HG03066 (cell line): ENCODE measurements at regions not wholly inside any gene's neighbourhood (a gene's known extent, or its start where the extent isn't known, plus 50 kb on each side); places are given as distances from the start of the nearest gene placed in this dataset.
"Not testable (repeated sequence)": the region's sequence is repeated elsewhere in the genome, so short reads cannot be mapped to it uniquely, and the experiment has no call there.

Source experiments
- ATAC-seq: cut with Tn5 transposase; IDR thresholded peaks from one replicate; pipeline ENCODE4 v1.9.1; 2021; ENCODE audit warnings: low read depth; ENCODE audit not compliant: unreplicated experiment

DNA sequence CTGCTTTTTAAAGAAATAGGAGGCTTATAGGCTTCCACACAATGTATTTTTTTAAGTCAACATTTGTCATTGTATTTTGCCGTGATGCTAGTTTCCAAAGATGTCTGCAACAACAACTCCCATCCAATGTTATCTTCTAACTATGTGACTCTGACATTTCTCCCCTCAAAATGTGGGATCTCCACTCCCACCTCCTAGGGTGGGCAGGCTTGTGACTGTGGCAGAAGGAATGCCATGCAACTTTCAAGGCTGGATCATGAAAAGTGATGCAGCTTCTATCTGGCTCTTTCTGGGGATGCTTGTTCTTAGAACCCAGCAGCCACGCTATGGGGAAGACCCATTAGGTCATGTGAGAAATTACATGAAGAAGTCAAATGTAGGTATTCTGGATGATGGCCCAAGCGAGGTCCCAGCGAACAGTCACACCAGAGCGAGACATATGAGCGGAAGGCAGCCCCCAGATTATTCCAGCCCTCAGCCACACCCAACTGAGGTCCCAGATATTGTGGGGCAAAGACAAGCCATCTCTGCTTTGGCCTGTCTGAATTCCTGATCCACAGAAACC, 124.3 kb downstream of the BDH1 start:
- ATAC-seq: no peak

DNA sequence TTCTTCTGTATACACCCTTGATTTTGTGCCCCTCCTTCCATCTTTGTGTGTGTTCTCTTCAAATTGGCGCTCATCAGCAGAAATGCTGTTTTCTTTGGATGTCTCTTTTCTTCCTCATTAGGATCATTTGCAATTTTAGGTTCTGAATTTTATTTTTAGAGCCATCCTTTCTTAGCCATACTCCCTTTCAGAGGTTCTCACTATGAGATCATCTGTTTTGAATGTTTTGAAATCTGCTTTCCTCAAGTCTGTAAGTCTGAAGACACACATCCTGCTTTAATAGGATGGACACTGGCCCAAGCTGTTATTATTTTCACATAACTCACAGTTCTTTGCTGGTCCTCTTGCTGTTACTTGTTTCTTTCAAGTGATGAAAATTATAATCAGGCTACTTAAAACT, 124.8 kb downstream of the BDH1 start:
- ATAC-seq: no peak

DNA sequence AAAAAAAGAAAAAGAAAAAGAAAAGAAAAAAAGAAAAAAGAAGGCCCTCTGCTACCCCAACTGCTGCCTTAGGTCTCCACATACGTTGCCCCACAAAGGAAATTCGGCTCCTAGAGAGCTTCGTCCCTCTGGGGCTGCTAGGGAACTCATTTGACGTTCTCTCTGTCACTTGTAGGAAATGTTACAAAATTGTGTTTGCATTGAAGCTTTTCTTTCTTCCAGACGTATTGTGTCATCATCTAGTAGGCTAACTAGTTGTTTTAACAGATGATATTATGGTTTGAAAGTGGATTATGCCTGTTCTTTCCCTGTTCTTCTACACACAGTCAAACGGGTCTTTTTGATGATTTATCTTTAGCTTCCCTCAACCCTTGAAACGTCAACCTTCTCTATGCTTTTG, 125.3 kb downstream of the BDH1 start:
- no peak for ATAC-seq

DNA sequence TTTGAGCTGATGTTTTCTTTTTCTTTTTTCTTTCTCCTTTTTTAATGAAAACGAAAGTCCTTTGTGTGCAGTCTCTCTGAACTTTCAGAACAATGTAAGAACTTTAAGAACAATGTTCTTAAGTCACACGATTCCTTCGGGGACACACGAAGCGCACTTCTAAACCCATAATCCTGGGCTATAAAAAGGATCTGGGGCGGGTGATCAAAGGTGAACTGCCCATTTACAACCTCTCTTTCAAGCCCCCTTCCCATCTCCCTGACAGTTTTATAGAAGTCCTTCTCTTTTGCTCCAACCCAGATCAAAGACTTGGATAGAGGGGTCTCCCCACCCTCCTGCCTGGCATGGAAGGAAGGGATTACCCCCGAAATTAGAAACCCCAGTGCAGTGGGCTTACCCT, 126.8 kb downstream of the BDH1 start:
- no peak for ATAC-seq

DNA sequence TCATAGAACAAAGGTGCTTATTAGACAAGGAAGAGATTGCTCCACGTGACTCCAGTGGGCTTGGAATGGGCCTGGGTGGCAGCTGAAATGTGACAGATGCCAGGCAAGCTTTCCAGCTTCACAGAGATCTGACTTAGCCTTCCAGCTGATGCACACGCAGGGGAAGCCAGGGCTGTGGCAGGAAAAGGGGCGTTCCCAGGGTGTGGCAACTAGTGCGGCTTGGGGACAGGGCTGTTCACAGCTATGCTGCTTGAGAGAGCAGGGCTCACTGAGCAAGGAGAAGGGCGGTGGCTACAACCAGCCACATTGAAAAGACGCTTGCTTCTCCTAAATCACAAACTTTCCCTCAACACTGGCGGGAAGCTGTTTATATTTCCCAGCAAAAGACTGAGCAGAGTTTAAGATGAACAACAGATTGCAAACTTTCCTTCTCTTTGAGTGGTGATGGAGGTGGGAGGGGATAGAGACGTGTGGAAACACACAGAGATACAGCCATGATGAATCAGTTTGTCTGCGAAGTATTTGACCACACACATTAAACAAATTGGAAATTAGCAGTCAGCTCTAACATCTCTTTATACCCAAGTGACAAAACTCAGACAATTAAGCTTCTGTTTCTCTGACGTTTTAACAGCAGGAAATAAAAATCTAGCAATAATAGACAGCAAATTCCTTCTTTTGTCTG, 127.5 kb downstream of the BDH1 start:
- no peak for ATAC-seq

DNA sequence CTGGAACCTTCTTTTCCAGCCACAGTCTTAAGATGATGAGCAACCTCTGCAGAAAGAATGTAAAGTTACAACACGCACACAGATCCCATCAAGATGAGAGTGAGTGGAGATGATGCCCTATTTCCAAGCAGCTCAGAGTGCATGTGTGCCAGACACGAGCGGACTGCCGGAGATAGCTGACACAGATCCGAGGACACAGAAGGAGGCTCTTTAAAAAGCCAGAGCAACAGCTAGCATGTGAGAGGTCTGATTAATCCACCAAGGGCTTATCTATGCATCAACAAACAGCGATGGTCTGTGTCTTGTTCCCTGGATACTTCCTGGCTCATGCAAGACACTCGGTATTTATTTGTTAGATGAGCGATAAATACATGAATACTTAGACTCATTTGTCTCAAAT, 128.6 kb upstream of the DLG1 start:
- ATAC-seq: no peak

DNA sequence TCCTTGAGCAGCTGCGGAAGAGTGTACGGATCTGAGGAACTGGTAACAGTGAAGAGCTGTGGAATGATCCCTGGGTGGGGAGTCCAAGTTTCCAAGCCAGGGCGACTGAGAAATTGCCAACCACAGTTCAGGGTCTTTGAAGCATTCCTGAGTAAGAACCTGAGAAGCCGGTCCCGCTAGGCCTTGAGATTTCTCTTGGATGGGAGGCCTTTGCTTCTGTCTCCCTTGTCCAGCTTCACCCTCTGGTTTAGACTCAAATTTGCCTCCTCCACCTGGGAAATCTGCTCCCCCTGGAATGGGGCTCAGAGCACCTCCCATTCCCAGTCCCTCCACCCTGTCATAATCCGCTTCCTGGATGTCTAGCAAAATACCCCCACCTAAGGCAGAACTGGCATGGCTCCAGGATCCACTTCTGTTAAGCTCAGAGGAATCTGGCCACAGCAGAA, 127.7 kb upstream of the DLG1 start:
- ATAC-seq: no peak

DNA sequence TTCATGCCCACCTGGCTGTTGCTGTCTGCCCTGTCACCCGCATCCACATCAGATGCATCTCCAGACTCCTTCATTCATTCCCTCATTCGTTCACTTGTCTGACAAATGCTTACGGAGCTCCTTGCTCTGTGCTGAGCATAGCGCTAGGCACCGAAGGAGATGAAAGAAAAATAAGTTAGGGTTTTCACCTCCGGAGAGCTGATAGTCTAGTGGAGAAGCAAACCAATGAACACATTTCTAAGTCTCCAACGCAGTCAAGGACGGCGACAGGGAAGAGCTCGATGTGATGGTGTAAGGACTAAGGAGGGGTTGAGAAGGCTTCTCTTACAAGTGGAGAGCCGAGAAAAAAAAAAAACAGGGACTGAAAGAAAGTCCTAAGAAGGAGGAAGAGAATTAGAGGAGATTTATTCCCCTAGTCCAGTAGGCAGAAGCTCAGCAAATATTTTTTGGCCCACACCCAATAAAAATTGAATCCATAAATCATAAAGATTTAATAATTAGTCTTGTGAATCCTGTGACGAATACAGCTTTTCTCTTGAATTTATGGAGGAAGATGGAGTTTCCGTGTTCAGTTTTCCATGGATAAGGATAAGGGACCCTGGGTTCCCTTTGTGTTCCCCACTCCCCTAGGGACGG, 127.2 kb upstream of the DLG1 start:
- ATAC-seq: no peak

DNA sequence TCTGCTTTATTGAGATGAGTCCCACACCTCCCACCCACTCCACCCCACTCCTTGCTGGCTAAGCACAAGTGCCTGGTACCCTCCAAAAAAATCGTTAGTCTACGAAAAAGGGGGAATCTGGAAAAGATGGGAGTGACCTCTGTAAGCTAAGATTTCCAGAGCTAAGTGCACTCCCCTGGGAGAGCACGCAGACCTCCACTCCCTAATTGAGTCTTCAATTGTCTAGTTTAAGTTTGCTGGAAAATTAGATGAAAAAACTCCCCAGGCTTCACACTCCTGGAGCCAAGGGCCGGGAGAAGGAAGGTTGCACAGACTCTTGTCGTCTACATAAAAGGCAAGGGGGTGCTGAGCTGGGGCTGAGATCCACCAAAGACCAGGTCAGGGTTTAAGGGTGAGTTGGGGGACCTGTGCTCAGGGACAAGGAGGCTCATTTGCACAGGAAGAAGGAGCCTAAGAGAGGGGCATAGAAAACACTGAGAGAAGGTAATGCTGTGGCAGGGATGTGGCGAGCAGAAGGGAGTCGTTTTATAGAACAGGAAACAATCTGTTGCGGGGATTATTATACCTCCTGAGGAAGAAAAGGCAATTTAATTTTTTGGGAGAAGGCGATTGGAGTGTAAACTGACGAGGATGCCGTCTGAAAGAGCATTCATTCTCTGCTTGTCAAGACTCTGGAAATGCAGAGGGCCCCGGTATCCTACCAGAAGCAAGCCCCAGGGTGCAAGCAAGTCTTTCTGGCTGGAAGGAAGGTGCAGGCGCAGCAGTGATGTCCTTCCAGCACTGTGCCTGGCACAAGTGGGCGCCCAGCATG, 126.5 kb upstream of the DLG1 start:
- no peak for ATAC-seq

DNA sequence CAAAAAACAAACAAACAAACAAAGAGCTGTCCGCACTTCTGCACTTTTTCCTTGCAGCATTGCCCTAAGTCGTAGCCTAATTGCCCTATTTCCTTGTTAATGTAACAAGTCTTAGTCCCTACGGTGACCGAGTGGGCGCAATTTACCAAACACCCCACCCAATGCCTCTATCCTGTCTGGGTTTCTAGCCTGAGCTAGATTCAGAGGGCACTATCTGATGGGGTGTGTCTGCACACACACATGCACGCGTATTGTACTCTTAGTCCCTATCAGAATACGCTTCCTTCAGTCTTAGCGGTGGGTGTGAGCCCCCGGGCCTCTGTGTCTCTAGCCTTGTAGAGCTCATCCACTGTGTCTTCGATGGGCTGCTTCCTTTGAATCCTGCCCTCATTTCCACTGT, 125.9 kb upstream of the DLG1 start:
- ATAC-seq: no peak

DNA sequence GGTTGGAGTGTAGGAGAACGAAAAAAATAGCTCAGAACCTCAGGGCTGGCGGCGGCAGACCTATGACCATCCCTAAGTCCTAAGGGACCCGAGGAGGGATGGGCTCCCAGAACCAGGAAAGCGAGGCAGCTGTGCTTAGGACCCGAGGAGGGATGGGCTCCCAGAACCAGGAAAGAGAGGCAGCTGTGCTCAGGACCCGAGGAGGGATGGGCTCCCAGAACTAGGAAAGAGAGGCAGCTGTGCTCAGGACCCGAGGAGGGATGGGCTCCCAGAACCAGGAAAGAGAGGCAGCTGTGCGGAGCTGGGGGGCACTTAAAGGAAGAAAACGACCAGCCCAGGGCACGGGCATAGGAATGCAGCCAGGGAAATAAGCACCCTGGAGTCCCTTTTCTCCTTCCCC, 125.0 kb upstream of the DLG1 start:
- ATAC-seq: no peak

DNA sequence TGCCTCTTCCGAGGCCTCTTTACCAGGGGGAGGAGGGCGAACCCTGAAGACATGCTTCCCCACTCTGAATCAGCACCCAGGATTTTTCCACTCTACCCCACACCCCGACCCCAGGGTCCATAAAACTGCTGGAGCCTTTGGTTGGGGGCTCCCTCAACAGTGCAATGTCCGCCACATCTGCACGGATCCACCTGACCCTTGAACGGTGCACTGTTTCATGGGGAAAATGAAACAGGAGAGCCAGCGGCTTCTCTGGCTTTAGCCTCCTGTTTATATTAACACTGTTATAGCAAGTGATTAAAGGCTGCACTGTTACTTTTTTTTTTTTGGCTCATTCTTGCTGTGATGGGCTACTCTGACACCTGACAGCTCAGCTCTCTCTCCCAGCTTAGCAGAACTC, 124.1 kb upstream of the DLG1 start:
- ATAC-seq: no peak

DNA sequence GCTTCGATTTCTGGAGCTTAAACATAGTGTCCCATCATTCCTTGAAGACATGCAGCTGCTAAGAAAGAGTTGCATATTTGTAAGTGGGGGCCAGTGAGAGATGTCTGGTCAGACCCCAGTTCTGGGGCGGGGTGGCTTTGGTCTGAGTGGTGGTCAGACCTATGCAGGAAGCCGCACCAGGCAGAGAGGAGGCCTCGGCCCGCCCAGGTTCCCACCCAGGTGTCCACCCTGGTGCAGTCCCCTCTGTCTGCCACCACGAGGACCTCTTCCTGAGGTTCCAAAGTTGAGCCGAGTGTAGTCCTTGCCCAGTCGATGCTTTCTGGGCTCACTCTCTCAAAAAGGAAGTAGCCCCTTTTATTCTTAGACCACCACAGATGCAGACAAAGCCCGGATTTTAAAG, 122.6 kb upstream of the DLG1 start:
- no peak for ATAC-seq

DNA sequence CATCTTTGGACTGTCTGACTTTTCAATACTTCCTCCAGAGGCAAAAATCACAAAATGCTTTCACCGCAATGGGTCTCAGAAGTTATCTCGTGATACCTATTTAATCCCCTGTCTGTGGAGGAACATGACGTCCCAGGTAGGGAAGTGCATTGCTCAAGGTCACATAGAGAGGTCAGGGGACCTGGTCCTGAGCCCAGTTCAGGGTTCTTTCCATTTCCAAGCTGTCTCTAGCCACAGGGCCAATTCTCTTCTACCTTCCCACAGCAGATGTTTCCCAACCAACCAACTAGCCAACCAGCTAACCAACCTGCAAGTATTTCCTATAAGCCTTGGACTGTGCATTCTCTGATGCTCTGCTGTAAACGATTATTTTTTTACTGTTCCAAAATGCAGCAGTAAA, 122.2 kb upstream of the DLG1 start:
- ATAC-seq: no peak

DNA sequence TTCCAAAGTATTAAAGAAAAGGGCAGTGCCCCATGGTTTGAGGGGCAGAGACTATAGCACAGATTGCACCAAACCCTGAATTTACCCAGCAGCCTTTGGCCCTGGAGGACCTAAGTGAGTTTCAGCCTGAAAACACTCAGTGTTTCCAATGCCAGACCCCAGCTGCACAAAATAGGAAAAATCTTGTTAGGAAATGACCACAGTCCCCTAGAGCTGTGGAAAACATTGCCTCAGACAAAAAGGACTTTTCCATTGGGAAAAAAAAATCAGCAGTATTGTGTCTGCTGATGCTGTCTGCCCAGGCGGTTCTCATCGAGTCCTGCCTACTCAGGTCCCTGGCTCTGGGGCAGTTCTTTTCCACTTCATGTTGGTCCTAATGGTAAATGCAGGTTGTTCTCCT, 121.7 kb upstream of the DLG1 start:
- ATAC-seq: no peak

DNA sequence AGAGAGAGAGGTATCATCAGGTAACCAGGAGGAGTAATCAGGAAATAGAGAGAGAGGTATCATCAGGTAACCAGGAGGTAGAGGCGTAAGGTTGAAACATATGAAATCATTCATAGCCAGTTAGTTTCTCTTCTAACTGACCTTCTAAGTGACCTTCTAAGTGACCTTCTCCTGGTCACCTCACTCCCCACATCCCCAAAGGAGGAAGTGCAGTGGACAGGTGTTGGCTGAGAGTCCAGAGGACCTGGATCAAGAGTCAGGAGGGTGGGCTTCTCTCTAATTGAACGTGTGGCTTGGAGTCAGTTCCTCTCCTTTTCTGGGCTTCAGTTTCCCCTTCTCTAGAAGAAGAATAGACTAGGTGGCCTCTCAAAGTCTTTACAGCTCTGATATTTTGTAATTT, 121.3 kb upstream of the DLG1 start:
- ATAC-seq: no peak

DNA sequence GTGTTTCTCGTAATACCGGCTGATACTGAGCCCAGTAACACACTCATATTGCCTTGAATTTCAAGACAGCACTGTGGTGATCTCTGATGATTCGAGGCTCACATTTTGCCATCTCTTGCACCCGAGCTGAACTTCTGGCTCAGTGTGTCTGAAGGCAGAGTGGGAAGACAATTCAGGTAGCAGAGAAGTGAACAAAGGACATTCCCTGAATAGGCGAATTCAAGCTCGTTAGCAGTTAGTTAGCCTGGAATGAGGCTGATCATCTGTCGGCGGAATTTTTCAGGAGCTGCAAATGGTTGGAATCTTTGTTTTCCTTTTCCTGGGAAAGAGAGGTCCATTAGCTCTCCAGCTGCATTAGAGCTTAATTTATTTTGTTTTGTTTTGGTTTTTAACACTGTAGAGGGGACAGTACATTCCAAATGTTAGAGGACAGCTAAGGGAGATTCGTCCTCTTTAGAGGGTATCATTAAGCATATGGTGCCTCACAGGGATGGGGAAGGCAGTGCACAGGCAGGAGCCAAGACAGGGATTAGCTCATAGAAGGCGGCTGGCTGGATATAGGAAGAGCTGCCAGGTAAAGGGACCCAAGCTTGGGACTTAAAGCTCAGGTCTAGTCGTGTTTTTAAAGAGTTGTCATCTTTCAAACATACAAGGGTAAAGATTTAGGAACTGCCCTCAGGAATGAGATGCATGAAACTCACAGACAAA, 119.7 kb upstream of the DLG1 start:
- ATAC-seq: no peak

DNA sequence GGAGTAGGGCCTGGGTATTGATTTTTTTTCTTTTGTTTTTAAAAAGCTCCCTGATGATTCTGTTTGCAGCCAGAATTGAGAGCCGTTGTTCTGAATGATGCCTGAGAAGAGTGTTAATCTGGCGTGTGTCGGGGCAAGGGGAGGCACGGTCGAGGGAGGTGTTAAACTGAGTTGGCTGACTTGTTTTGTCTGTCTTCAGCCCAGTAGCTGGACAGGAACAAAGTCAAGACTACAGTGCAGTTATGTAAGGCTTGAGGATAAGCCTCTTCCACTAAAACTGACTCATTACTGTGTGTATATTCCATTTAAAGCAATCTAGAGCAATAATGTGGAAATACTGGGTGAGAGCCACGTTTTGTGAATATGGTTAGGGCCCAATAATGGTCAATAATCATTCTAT, 119.0 kb upstream of the DLG1 start:
- no peak for ATAC-seq

DNA sequence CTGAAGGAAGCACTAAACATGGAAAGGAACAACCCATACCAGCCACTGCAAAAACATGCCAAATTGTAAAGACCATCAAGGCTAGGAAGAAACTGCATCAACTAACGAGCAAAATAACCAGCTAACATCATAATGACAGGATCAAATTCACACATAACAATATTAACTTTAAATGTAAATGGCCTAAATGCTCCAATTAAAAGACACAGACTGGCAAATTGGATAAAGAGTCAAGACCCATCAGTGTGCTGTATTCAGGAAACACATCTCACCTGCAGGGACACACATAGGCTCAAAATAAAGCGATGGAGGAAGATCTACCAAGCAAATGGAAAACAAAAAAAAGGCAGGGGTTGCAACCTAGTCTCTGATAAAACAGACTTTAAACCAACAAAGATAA, 113.5 kb upstream of the DLG1 start:
- ATAC-seq: not testable (repeated sequence)

DNA sequence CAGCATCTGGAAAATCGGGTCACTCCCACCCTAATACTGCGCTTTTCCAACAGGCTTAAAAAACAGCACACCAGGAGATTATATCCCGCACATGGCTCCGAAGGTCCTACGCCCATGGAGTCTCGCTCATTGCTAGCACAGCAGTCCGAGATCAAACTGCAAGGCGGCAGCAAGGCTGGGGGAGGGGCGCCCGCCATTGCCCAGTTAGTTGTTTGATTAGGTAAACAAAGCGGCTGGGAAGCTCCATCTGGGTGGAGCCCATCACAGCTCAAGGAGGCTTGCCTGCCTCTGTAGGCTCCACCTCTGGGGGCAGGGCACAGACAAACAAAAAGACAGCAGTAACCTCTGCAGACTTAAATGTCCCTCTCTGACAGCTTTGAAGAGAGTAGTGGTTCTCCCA, 111.8 kb upstream of the DLG1 start:
- ATAC-seq: not testable (repeated sequence)
